H1 (cell line): ENCODE measurements at regions not wholly inside any gene's neighbourhood (a gene's known extent, or its start where the extent isn't known, plus 50 kb on each side); places are given as distances from the start of the nearest gene placed in this dataset.

Source experiments
- CTCF ChIA-PET: fragments of 300-600 bp; sonication (Branson Sonifier 250); formaldehyde crosslinking; loops from one replicate; lab custom pipeline; 2021; ENCODE audit not compliant: partially characterized antibody; lab: Charles Lee
- POLR2A ChIA-PET: fragments of 300-600 bp; sonication (Branson Sonifier 250); formaldehyde crosslinking; loops from one replicate; lab custom pipeline; 2021; ENCODE audit warnings: inconsistent platforms; ENCODE audit not compliant: partially characterized antibody; lab: Charles Lee
- DNase-seq, 2 experiments: peaks; one replicate each; pipeline versions ENCODE4 v3.0.0 to v3.0.0-alpha.2; 2010 to 2022; ENCODE audit warnings: low spot score in 2 of 2, low read depth in 1 of 2, mixed read lengths in 1 of 2
- FAIRE-seq: peaks from 2 replicates; lab custom pipeline; 2011; peaks lifted over from hg19 to GRCh38; lab: Jason Lieb, UNC
- H2AFZ ChIP-seq: 2 replicates; pipeline ENCODE4 v1.8.1; 2012; ENCODE audit warnings: low read length, inconsistent platforms
- H2AK5ac ChIP-seq: 2 replicates; pipeline ENCODE4 v1.6.1; 2013; ENCODE audit warnings: low read depth, low read length
- H2BK120ac ChIP-seq: replicated peaks from 2 replicates; pipeline ENCODE3; 2013; ENCODE audit warnings: low read depth, low read length, inconsistent platforms
- H2BK12ac ChIP-seq: 2 replicates; pipeline ENCODE4 v1.6.1; 2013; ENCODE audit warnings: low read depth, low read length
- H2BK15ac ChIP-seq: 2 replicates; pipeline ENCODE4 v1.6.1; 2013; ENCODE audit warnings: low read length
- H2BK20ac ChIP-seq: 2 replicates; pipeline ENCODE4 v1.6.1; 2013; ENCODE audit warnings: low read length
- H2BK5ac ChIP-seq: 2 replicates; pipeline ENCODE4 v1.6.1; 2013; ENCODE audit warnings: low read depth, low read length
- H3K14ac ChIP-seq: 2 replicates; pipeline ENCODE4 v1.6.1; 2013; ENCODE audit warnings: inconsistent platforms; ENCODE audit not compliant: insufficient read length
- H3K18ac ChIP-seq: 2 replicates; pipeline ENCODE4 v1.6.1; 2013; ENCODE audit warnings: low read length; ENCODE audit errors: extremely low read depth
- H3K23ac ChIP-seq: 2 replicates; pipeline ENCODE4 v1.6.1; 2013; ENCODE audit warnings: inconsistent platforms; ENCODE audit not compliant: insufficient read length
- H3K23me2 ChIP-seq: 2 replicates; pipeline ENCODE4 v1.6.1; 2013; ENCODE audit warnings: low read depth, low read length
- H3K27ac ChIP-seq: 2 replicates; pipeline ENCODE4 v1.6.1; 2011; ENCODE audit warnings: low read depth, low read length, inconsistent platforms
- H3K27me3 ChIP-seq, 4 experiments: replicated peaks in 1 of 4; 1 replicate in 1 of 4; 2 replicates in 3 of 4; pipeline versions ENCODE4 v1.6.1 to v1.8.1; 2011 to 2013; ENCODE audit warnings: low read length in 3 of 4, mild to moderate bottlenecking in 3 of 4, inconsistent platforms in 2 of 4, mixed read lengths in 2 of 4, moderate library complexity in 1 of 4; ENCODE audit not compliant: control insufficient read depth in 3 of 4, insufficient read depth in 3 of 4; ENCODE audit errors: extremely low read depth in 1 of 4
- H3K36me3 ChIP-seq, 4 experiments: 2 replicates each; pipeline versions ENCODE4 v1.6.1 to v1.8.1; 2011 to 2013; ENCODE audit warnings: mild to moderate bottlenecking in 4 of 4, low read length in 3 of 4, moderate library complexity in 2 of 4, control low read depth in 1 of 4, inconsistent platforms in 1 of 4; ENCODE audit not compliant: insufficient read depth in 4 of 4, control insufficient read depth in 2 of 4
- H3K4ac ChIP-seq: replicated peaks from 2 replicates; pipeline ENCODE3; 2013; ENCODE audit warnings: low read length, low read depth, mixed read lengths, inconsistent platforms; ENCODE audit not compliant: insufficient read length
- H3K4me1 ChIP-seq, 4 experiments: replicated peaks in 1 of 4; 1 replicate in 1 of 4; 2 replicates in 3 of 4; pipeline versions ENCODE4 v1.6.1 to v1.8.1; 2011 to 2013; ENCODE audit warnings: low read length in 3 of 4, inconsistent platforms in 2 of 4, mixed read lengths in 1 of 4; ENCODE audit not compliant: insufficient read depth in 4 of 4, control insufficient read depth in 3 of 4
- H3K4me2 ChIP-seq, 2 experiments: 2 replicates each; pipeline versions ENCODE4 v1.6.1 to v1.8.1; 2011 to 2013; ENCODE audit warnings: low read depth in 2 of 2, low read length in 2 of 2, control low read depth in 1 of 2, inconsistent platforms in 1 of 2, mild to moderate bottlenecking in 1 of 2; ENCODE audit not compliant: insufficient read depth in 1 of 2
- H3K4me3 ChIP-seq, 4 experiments: fragments of 200-600, 300-600 bp in 1 of 4; sonication (generic), shearing (Covaris generic), sonication (Bioruptor Twin) in 1 of 4; 2 replicates each; pipeline versions ENCODE4 v1.5.1 to v1.8.1; 2011 to 2016; ENCODE audit warnings: low read length in 4 of 4, low read depth in 3 of 4, control low read depth in 2 of 4, inconsistent platforms in 2 of 4, mild to moderate bottlenecking in 2 of 4, mixed read lengths in 1 of 4, moderate library complexity in 1 of 4; ENCODE audit not compliant: insufficient read depth in 2 of 4; ENCODE audit errors: extremely low read depth in 1 of 4
- H3K56ac ChIP-seq: replicated peaks from 2 replicates; pipeline ENCODE3; 2013; ENCODE audit warnings: low read depth, mild to moderate bottlenecking, mixed read lengths, low read length, inconsistent platforms; ENCODE audit not compliant: insufficient read length
- H3K79me1 ChIP-seq: 2 replicates; pipeline ENCODE4 v1.6.1; 2013; ENCODE audit warnings: low read depth, low read length, control low read depth
- H3K79me2 ChIP-seq, 2 experiments: 2 replicates each; pipeline versions ENCODE4 v1.6.1 to v1.8.1; 2012 to 2013; ENCODE audit warnings: low read length in 2 of 2, mild to moderate bottlenecking in 2 of 2, inconsistent platforms in 1 of 2; ENCODE audit not compliant: insufficient read depth in 2 of 2, control insufficient read depth in 1 of 2
- H3K9ac ChIP-seq, 4 experiments: replicated peaks in 1 of 4; 1 replicate in 1 of 4; 2 replicates in 3 of 4; pipeline versions ENCODE4 v1.6.1 to v1.8.1; 2011 to 2013; ENCODE audit warnings: low read depth in 3 of 4, low read length in 3 of 4, control low read depth in 2 of 4, mild to moderate bottlenecking in 2 of 4, moderate library complexity in 2 of 4, inconsistent platforms in 1 of 4; ENCODE audit errors: extremely low read depth in 1 of 4
- H3K9me3 ChIP-seq, 2 experiments: 2 replicates each; pipeline versions ENCODE4 v1.6.1 to v1.8.1; 2012 to 2013; ENCODE audit warnings: mild to moderate bottlenecking in 2 of 2, moderate library complexity in 2 of 2, control low read depth in 1 of 2, inconsistent platforms in 1 of 2, low read depth in 1 of 2, low read length in 1 of 2, mixed read lengths in 1 of 2; ENCODE audit not compliant: insufficient read depth in 2 of 2
- H4K20me1 ChIP-seq, 2 experiments: replicated peaks in 1 of 2; 2 replicates each; pipeline versions ENCODE3 to v1.8.1; 2011 to 2013; ENCODE audit warnings: inconsistent platforms in 2 of 2, low read length in 2 of 2, mild to moderate bottlenecking in 1 of 2; ENCODE audit not compliant: insufficient read depth in 2 of 2, control insufficient read depth in 1 of 2
- H4K5ac ChIP-seq: 2 replicates; pipeline ENCODE4 v1.6.1; 2013; ENCODE audit warnings: low read length, low read depth, mixed read lengths, inconsistent platforms; ENCODE audit not compliant: insufficient read length
- H4K8ac ChIP-seq: 2 replicates; pipeline ENCODE4 v1.8.0; 2013; ENCODE audit warnings: mild to moderate bottlenecking, moderate library complexity, low read length, inconsistent platforms; ENCODE audit not compliant: insufficient read depth; ENCODE audit errors: extremely low read depth
- H4K91ac ChIP-seq: replicated peaks from 2 replicates; pipeline ENCODE3; 2013; ENCODE audit warnings: low read length, mixed read lengths, inconsistent platforms; ENCODE audit not compliant: insufficient read length
- BRCA1 ChIP-seq: IDR thresholded peaks from 2 replicates; pipeline ENCODE4 v1.6.1; 2012; ENCODE audit warnings: low read depth, low read length, improper control_type of control experiment
- POLR2A ChIP-seq, 2 experiments: IDR thresholded peaks; 1 replicate in 1 of 2; 2 replicates in 1 of 2; pipeline ENCODE4 v1.6.1; 2011; ENCODE audit warnings: low read depth in 2 of 2, low read length in 2 of 2, mild to moderate bottlenecking in 2 of 2; ENCODE audit errors: control extremely low read depth in 1 of 2
- TAF1 ChIP-seq: IDR thresholded peaks from 2 replicates; pipeline ENCODE4 v1.6.1; 2011; ENCODE audit warnings: mild to moderate bottlenecking, low read depth, low read length
- ZNF274 ChIP-seq: IDR thresholded peaks from 2 replicates; pipeline ENCODE4 v1.7.0; 2012; ENCODE audit warnings: low read length, borderline replicate concordance; ENCODE audit errors: extremely low read depth
- WGBS, 2 experiments: shearing (Covaris generic) in 1 of 2; methylation state at CpG; one replicate each; pipeline versions ENCODE4 v1.1.6 to v1.1.7; 2013 to 2015; ENCODE audit warnings: low lambda C conversion rate in 2 of 2, mixed read lengths in 2 of 2, inconsistent platforms in 1 of 2, low coverage in 1 of 2, missing lambda C conversion rate in 1 of 2; ENCODE audit not compliant: insufficient replicate concordance in 2 of 2, insufficient coverage in 1 of 2, insufficient read length in 1 of 2; ENCODE audit errors: extremely low coverage in 1 of 2, missing lambda C conversion rate in 1 of 2; 5-methylcytosine and 5-hydroxymethylcytosine counted together

DNA sequence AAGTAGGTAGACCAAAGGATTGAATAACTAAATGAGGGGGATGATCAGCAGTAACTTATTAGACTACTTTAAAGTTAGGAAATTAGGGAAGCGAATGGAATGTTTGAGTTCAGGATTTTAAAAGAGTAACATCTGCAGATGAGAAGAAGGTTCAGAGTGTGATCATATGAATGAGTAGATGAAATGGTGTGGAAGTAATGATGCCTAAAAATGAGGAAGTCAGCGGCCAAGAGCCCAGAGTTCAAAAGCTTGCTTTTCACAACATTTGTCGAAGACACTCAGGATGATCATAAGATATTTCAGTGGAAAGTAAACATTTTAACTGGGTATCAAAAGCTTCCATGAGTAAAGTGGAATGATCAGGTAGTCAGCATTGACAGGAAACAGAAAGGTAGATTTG, 299.4 kb downstream of the LRRIQ3 start:
- Histone ChIP-seq H2BK20ac (no peak overlapping the region), H4K5ac (no peak overlapping the region), H2AFZ (no peak overlapping the region), H3K27ac (no peak overlapping the region), H2BK120ac (no peak overlapping the region), H3K79me2 (no peaks in the 10 kb centered on the region), H3K79me1 (no peaks in the 10 kb centered on the region), H3K14ac (no peak overlapping the region), H3K9ac (no peak overlapping the region), H2AK5ac (no peak overlapping the region), H3K23me2 (no peaks in the 10 kb centered on the region; the same call in 1 of the 2 replicates), H2BK12ac (no peak overlapping the region), H3K4me3 (no peak overlapping the region), H3K4ac (no peak overlapping the region), H3K4me2 (no peak overlapping the region), H4K20me1 (no peaks in the 10 kb centered on the region), H4K91ac (no peak overlapping the region), H3K9me3 (no peaks in the 10 kb centered on the region), H3K36me3 (no peaks in the 10 kb centered on the region), H3K18ac (no peak overlapping the region), H3K56ac (no peak overlapping the region), H2BK5ac (no peak overlapping the region), H4K8ac (no peak overlapping the region), H3K27me3 (no peaks in the 10 kb centered on the region), H2BK15ac (no peak overlapping the region), H3K4me1 (peaks cover 0 to 8% (median 1%) of the 10 kb centered on the region in 4 experiments; a peak in 2 of 7 replicates), H3K23ac (no peak overlapping the region)
- FAIRE-seq, result no peak
- 94% methylated on average over 3 of the region's 3 CpGs; no CpG with 5 or more reads in 1 of the 2 experiments for WGBS, 2 experiments
- TF ChIP-seq TAF1, result no peak
- no peak for TF ChIP-seq POLR2A (IDR thresholded peaks at IDR 0.05; ENCODE audit: control extremely low read depth in 1 of 2, low read depth in 2 of 2, low read length in 2 of 2)
- TF ChIP-seq BRCA1, result no peak
- TF ChIP-seq ZNF274, result no peak
- CTCF ChIA-PET, result no interaction called here
- no peak for DNase-seq
- POLR2A ChIA-PET, result no interaction called here
